Fibroblast of skin of right quadriceps (primary cell): ENCODE measurements at regions not wholly inside any gene's neighbourhood (a gene's known extent, or its start where the extent isn't known, plus 50 kb on each side); places are given as distances from the start of the nearest gene placed in this dataset.

ENCODE experiments used
- DNase-seq: peaks from one replicate; pipeline ENCODE4 v3.0.0-alpha.2; 2013

DNA sequence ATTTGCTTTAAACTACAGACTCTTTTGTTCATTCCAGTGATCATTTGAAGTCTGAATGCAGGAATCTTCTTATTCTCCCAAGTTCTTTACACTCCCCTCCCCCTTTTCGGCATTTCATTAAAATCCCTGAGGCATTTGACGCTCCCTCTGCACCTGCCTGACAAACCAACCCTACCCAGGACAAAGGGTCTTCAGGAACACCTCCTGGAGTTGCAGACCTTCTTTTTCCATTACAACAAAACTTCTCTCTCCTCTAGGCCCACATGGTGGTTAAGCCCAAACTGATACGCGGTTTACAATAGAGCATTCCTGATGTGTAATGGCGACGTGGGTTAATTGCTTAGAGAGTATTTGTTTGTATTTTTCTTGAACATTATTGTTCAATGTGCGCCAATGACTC is 367.4 kb downstream of the FBXO15 start:
- no peak for DNase-seq

DNA sequence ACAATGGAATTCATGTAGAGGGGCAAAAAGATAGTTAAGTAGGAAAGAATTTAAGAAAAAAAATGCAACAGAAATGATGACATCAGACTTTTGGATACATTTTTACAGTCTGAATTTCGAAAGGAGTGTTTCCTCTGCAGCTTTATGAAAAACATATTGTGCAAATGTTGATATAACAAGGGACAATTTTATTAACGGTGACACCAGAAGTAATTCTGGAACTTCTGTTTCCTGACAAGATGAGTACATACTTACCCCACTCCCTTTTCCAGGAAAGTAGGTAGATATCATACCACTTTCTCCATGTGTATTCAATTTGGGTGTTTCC is 369.6 kb downstream of the FBXO15 start:
- DNase-seq: no peak

DNA sequence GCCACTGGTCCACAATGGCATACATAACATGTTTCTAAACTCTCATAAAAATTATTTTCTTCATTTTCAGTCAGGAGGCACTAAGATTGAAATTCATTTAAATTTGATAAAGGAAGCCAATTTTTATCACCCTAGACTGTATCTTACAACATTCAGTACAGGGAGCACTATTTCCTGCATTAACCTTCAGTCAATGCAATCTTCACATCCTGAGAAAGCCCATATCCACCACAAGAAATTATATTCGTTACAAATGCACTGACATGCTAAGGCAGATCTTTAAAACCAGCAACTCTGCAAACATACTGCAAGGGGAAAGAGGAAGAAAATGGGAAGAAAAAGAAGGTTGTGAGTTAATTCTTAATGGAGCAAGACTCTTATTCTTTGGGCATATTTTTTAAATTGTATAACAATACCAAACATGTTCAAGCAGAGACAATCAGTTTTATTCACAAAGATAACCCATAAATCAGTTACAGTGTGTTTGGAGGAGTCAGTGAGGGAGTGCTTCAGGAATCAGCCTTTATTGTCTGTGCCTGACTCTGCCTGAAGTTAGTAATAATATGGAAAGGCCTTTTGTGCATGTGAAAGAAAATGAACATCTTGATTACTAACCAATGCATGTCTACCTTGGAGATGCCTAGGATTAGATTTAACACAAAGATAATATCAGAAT is 370.1 kb downstream of the FBXO15 start:
- no peak for DNase-seq

DNA sequence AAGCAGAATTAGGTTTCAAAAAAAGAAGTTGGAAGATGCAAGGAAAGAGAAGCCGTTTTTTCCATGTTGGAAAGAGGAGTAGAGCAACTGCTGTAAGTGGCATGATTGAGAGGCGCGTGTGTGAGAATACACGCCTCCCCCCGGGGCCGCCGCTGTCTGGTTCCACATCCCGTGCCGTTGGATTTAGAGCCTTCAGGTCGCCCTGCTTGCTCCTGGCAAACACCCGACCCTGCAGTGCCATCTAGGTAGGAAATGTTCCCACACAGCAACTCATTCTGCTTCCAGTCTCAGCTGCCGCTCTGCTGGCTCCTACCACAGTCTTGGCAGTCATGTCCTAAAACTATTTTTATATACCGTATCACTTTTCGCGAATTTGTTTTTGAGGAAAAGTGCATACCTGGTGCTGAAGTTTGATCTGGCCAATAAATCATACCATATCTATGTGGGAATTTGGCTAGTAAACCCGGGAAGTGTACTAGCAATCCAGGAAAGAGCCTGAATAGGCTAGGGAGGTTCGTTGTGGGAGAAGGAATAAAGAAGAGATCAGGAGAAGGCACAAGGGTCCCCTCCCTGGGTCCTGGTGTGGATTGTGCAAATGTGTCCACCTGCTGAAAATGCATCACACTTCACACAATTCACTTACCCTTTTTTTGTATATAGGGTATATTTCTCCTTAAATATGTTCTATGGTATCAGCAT is 372.7 kb downstream of the FBXO15 start:
- no peak for DNase-seq

GRCh38 chr18:73768043-73768442 is 379.6 kb downstream of the FBXO15 start:
- no peak for DNase-seq

- DNase-seq: no peak
These were observed 380.6 kb downstream of the FBXO15 start for GRCh38 chr18:73766910-73767515.

GRCh38 chr18:73758446-73758845 is 389.2 kb downstream of the FBXO15 start:
- DNase-seq: no peak

DNA sequence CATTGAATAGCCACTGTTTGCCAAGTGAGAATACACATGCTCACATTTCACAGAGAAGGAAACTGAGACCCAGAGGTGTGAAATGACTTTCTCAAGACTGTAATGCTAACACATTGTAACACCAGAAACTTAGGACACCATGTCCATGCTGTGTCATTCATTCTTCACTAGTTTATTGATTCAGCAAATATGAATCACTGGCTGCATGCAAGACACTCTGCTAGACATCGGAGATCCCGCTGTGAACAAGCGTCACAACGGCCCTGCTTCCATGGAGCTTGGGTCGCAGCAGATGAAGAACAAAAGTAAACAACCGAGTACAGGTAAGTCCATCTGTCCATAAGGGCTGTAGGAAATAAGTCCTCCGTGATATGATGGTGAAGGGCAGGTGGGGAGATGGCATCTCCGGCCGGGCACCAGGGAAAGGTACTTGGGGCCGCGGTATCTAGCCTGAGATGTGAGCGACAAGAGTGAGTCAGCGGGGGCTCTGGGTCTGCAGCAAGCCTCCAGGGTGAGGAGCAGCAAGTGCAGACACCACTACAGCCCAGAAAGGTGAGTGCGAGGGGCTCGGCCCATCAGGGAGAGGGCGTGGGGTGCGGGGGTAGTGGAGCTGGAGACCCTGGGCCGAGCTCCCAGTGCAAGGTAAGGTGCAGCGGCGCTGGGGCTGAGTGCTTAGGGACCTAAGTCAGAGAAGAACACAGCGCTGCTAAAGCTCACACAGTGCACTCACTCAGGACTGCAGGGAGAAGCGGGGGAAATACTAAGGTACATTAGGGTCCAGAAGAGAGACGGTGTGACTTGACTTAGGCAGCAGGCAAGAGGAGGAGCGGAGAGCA is 391.2 kb downstream of the FBXO15 start:
- DNase-seq: no peak

- peak; percentile 10 for DNase-seq
These were observed 394.7 kb downstream of the FBXO15 start for GRCh38 chr18:73752965-73753364.

GRCh38 chr18:73752546-73752945 is 395.1 kb downstream of the FBXO15 start:
- peak; percentile 32 for DNase-seq

GRCh38 chr18:73750052-73750451 is 397.6 kb downstream of the FBXO15 start:
- DNase-seq: no peak

GRCh38 chr18:73749304-73749703 is 398.3 kb downstream of the FBXO15 start:
- no peak for DNase-seq

- DNase-seq: no peak
These were observed 398.9 kb downstream of the FBXO15 start for GRCh38 chr18:73748731-73749130.

GRCh38 chr18:73746101-73746500 is 401.5 kb downstream of the FBXO15 start:
- DNase-seq: no peak

GRCh38 chr18:73742957-73743356 is 404.7 kb downstream of the FBXO15 start:
- DNase-seq: no peak

DNA sequence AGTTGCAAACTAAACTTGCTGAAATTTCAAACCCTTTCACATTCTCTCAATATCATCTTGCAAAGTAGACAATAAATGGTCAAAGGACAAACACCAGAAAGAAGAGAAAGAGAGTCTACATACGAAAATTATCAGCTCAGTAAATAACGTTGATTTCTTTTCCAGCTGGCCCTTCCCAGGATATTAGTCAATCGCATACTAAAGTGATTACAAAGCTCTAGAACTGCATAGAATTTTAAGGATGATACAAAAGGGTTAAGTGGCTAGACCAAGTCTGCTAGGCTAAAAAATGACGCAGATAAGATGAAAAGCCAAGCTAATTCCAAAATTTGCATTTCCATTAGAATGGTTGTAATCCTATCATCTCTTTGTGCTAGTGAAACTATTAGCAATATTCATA is 405.7 kb downstream of the FBXO15 start:
- peak; percentile 24 for DNase-seq

GRCh38 chr18:73739098-73739497 is 408.5 kb downstream of the FBXO15 start:
- DNase-seq: no peak

- DNase-seq: no peak
These were observed 409.6 kb downstream of the FBXO15 start for GRCh38 chr18:73737990-73738389.

- no peak for DNase-seq
These were observed 411.8 kb downstream of the FBXO15 start for GRCh38 chr18:73735836-73736235.

DNA sequence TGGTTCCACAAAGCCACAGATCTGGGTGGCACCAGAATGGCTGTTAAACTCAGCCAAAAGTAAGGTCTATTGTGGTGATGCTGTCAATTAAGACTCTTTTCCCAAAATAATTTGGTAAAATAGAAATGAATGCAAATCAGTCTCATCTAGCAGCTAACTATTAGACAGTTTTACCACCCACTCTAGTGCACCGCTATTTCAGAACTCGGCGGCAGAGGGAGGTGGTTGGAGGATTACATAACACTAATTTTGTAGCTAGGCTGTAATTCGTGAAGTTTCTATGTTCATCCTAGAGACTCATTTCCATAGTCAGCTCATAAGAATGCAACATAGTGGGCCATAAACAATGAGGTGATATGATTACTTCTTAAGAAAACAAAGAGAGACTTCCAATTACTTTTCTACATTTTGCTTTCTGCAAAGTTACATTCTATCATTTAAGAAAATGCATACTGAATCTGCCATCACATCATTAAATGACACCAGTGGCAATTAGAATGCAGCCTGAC is 413.8 kb downstream of the FBXO15 start:
- DNase-seq: no peak

GRCh38 chr18:73733376-73733775 is 414.3 kb downstream of the FBXO15 start:
- no peak for DNase-seq

GRCh38 chr18:73728657-73729056 is 419.0 kb downstream of the FBXO15 start:
- DNase-seq: no peak

DNA sequence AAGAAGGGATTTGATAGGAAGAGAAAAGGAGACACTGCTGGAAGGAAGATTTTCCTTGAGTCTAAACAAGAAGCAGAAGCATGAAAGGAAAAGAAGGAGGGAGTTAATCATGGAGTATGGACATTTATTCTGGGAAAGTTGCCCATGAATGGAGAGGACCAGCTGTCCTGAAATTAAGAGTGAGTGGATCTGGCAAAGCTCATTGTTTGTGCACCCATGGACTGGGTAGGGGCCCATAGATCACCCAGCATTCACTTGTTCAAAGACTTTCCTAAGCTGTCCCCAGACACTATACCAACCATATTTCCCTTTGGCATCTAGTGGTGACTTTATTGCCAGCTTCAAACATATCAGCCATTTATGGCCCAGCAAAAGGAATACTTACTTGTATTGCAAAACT is 422.7 kb downstream of the FBXO15 start:
- no peak for DNase-seq
